ENCODE measurements at regions not wholly inside any gene's neighbourhood (a gene's known extent, or its start where the extent isn't known, plus 50 kb on each side); places are given as distances from the start of the nearest gene placed in this dataset.

DNA sequence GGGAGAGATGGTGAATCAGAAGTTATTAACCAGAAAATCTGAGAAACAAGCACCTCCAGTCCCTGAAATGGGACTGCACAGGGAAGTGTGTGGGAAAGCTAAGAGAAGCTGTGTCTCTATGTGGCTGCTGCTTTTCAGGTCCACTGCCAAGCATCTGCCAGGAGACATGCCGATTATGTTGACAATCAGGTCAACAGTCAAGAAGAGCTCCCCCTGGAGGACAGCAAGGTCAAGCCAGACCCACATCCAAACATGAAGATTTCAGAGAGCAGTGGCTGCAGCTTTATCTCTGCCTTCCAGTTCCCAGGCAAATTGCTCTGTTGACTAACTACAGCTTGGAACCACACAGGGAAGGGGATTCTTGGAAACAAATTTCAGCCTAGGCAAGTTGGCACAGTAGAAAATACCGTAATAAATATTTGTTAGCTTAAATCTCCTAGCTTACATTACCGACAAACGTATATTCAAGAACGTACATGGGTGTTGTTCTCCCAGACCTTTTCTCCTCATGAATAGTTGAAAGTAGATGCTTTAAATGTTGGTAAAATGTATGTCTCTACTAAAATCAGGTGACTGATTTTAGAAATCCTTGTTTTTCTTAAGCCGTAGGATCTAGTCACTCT is 394.5 kb upstream of the RARB start:
- Mint-ChIP-seq H3K36me3 (no peaks in the 10 kb centered on the region), H3K9me3 (no peaks in the 10 kb centered on the region), H3K27ac (no peak overlapping the region), H3K27me3 (no peaks in the 10 kb centered on the region), H3K4me3 (no peak overlapping the region), H3K4me1 (no peaks in the 10 kb centered on the region)
- POLR2A ChIA-PET: no interaction called here
- DNase-seq (no peak), ATAC-seq (ENCODE audit: low read depth) (no peak)

DNA sequence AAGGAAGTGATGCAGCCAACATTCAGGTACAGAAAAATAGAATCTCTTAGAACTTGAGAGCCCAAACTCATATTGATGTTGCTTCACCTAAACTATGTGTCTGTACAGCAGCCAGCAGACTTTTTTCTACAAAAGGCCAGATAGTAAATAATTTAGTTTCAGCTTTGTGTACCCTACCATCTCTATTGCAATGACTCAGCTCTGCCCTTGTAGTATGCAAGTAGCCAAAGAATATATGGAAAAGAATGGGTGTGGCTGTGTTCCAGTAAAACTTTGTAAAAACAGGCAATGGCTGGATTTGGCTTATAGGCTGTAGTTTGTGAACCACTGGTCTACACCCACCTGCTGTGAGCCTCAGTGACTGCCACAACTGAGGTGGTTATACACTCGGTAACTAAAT is 392.5 kb upstream of the RARB start:
- H3K4me3 Mint-ChIP-seq: no peak overlapping the region
- DNase-seq (no peak), ATAC-seq (ENCODE audit: low read depth) (no peak)
- no peak overlapping the region for H3K27ac Mint-ChIP-seq
- no peaks in the 10 kb centered on the region for H3K27me3 Mint-ChIP-seq
- POLR2A ChIA-PET: no interaction called here
- no peaks in the 10 kb centered on the region for H3K36me3 Mint-ChIP-seq
- H3K9me3 Mint-ChIP-seq: no peaks in the 10 kb centered on the region
- H3K4me1 Mint-ChIP-seq: no peaks in the 10 kb centered on the region

DNA sequence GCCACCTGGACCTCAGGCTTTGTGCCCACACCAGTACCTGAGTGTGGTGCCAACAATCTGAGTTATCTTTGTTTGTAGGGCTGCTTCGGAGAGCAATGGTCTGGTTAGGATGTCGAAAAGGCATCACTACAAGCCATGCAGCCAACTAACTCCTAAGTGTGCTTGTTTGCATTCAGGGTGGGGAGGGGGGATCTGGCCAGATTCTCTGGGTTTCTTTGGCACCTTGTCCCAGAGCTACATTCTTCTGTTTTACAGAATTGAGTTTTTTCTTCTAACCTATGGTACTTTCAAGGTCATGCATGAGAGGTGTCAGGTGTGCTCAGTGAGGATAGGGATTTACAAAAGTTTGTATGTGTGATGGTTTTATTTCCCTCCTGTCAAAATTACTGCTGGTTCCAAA is 391.4 kb upstream of the RARB start:
- H3K36me3 Mint-ChIP-seq: no peaks in the 10 kb centered on the region

DNA sequence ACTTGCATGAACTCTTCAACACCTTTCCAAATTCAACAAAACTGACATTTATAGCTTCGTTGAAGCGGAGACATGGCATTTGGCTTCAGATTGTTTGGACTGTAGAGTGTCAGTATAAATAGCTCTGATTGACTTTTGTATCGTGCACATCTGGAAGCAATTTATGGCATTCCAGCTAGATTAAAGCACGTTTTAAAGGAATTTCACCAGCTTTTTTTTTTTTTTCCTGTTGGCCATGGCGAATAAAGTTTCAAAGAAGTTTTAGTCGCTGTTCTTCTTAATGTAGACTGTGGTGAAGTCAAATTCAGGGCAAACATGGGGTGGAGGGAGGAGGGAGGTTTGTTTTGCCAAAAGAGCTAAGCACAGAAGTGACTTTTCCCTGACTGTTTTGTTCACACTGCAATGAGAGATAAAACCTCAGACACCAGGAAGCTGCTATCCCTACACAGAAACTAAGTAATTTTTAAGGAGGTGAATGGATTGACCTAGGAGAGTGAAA is 391.0 kb upstream of the RARB start:
- DNase-seq (no peak), ATAC-seq (ENCODE audit: low read depth) (no peak)

More for the DNA sequence above, 391.4 kb upstream of the RARB start:
- Mint-ChIP-seq H3K27me3 (no peaks in the 10 kb centered on the region), H3K9me3 (no peaks in the 10 kb centered on the region), H3K4me3 (no peak overlapping the region), H3K27ac (no peak overlapping the region), H3K4me1 (no peaks in the 10 kb centered on the region)
- ATAC-seq (ENCODE audit: low read depth): no peak
- no peak for DNase-seq
- POLR2A ChIA-PET: no interaction called here

DNA sequence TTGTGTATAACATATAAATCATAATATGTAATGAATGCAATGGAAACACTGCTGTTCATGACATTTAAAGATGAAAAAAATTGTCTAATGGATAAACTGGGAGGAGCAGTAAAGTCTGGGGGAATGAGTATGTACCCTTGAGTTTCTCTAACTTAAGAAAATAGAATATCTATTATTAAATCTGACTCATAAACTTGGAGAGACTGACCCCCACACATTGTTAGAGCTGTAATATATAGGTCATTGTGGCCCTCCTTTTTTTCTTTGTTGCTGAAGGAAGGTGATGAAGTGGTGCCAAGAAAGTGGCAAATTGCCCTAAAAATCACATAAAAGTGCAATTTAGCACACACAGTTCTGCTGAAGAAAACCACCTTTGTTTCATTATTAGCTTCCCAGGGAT is 389.8 kb upstream of the RARB start:
- POLR2A ChIA-PET: no interaction called here
- no peaks in the 10 kb centered on the region for H3K36me3 Mint-ChIP-seq
- ATAC-seq (ENCODE audit: low read depth) (no peak), DNase-seq (no peak)
- no peak overlapping the region for H3K4me3 Mint-ChIP-seq
- no peak overlapping the region for H3K27ac Mint-ChIP-seq
- H3K4me1 Mint-ChIP-seq: no peaks in the 10 kb centered on the region
- no peaks in the 10 kb centered on the region for H3K27me3 Mint-ChIP-seq
- peaks cover 1% of the 10 kb centered on the region for H3K9me3 Mint-ChIP-seq

More for the DNA sequence above, 391.0 kb upstream of the RARB start:
- H3K27ac Mint-ChIP-seq: no peak overlapping the region
- H3K9me3 Mint-ChIP-seq: no peaks in the 10 kb centered on the region
- H3K36me3 Mint-ChIP-seq: no peaks in the 10 kb centered on the region
- POLR2A ChIA-PET: no interaction called here
- H3K4me3 Mint-ChIP-seq: no peak overlapping the region
- no peaks in the 10 kb centered on the region for H3K4me1 Mint-ChIP-seq
- no peaks in the 10 kb centered on the region for H3K27me3 Mint-ChIP-seq

DNA sequence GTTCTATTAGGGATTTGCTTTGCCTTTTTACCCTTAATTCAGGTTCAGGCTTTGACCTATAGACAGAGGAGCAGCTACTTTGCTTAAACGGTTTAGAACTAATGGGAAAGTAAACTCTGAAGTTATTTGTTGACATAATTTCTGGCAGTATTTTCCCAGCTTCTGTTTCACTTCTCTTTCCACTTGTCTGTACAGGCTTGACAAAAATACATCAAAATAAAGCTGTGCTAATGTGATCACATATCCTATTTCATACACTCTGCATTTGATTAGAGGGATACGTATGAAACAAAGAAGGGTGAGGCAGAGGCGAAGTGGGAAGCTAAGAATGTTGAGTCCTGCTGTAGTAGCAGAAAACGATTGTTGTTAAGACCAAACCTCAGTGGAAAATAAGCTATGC is 389.1 kb upstream of the RARB start:
- Mint-ChIP-seq H3K27me3 (no peaks in the 10 kb centered on the region), H3K4me1 (no peaks in the 10 kb centered on the region)

DNA sequence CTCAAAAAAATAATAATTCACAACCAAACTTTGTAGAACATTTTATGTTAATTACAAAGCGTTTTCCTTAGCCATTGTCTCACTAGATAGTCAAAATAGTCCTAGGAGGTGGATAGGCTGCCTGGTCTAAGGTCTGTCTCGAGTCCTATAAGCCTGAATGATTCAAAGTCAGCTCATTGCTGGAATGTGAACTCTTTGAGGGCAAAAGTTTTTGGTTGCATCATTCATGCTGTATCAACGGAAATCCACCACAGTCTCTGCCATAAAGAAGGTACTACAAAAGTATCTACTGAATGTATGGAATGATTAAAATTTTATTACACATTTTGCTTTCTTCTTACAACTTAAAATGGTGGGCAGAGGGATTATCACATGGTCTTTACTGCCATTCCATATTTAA is 387.3 kb upstream of the RARB start:
- POLR2A ChIA-PET: no interaction called here
- Mint-ChIP-seq H3K9me3 (peaks cover 3% of the 10 kb centered on the region), H3K4me3 (no peak overlapping the region), H3K4me1 (no peaks in the 10 kb centered on the region), H3K27ac (no peak overlapping the region), H3K27me3 (no peaks in the 10 kb centered on the region), H3K36me3 (no peaks in the 10 kb centered on the region)
- ATAC-seq (ENCODE audit: low read depth) (no peak), DNase-seq (no peak)

More for the DNA sequence above, 389.1 kb upstream of the RARB start:
- Mint-ChIP-seq H3K27ac (no peak overlapping the region), H3K36me3 (no peaks in the 10 kb centered on the region), H3K9me3 (peaks cover 1% of the 10 kb centered on the region), H3K4me3 (no peak overlapping the region)
- POLR2A ChIA-PET: no interaction called here
- DNase-seq: no peak
- ATAC-seq (ENCODE audit: low read depth): no peak

DNA sequence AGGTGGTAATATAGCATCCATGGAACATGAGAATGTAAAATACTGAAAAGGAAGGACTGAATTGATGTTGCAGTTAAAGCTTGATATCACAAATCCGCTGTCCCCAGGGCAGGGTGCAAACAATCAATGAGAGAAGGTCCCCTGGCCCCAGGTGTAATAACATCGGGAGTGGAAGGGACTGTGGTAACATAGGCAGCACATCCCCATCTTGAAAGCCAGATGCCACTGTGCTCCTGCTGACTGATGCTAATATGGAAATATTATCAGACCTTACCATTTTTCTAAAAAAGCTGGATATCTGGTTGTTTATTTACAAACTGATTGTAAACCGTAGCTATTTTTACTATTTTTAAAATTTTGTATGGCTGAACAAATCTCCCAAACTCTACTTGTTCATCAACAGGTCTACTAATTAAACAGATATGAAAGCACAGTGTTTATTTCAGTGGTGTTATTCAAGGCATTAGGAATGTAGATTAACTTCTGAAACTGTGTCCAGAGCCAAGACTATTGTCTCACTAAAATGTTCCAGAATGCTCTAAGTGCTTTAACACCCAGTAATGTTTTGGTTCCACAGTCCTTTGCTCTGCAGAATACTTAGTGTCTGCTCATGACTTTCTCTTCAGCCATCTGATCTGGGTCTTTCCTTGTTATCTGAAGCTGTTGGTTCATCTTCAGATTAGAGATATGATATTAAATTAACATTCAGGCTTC is 386.0 kb upstream of the RARB start:
- DNase-seq: no peak
- Mint-ChIP-seq H3K27ac (no peak overlapping the region), H3K27me3 (no peaks in the 10 kb centered on the region), H3K4me1 (no peaks in the 10 kb centered on the region), H3K9me3 (peaks cover 3% of the 10 kb centered on the region), H3K36me3 (no peaks in the 10 kb centered on the region), H3K4me3 (no peak overlapping the region)
- ATAC-seq (ENCODE audit: low read depth): no peak
- POLR2A ChIA-PET: no interaction called here

DNA sequence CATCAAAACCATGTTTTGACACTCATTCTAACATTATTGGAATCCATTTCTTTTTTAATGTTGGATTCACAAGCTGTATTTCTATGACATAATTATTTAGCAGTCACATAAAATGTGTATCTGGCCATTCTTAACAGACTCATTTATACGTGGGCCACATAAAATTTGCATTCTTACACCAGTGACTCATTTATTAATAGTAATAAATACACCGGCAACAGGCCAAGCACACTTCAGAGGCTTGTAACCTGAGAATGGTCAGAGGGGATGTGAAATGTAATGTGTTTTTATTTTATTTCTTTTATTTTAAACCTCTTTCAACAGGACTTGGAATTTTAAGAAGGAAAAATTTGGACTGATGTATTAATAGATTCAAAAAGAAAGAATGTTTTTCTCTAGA is 384.9 kb upstream of the RARB start:
- Mint-ChIP-seq H3K36me3 (no peaks in the 10 kb centered on the region), H3K9me3 (peaks cover 3% of the 10 kb centered on the region), H3K4me3 (no peak overlapping the region), H3K4me1 (no peaks in the 10 kb centered on the region), H3K27me3 (no peaks in the 10 kb centered on the region), H3K27ac (no peak overlapping the region)
- DNase-seq: no peak
- ATAC-seq (ENCODE audit: low read depth): no peak
- POLR2A ChIA-PET: no interaction called here

DNA sequence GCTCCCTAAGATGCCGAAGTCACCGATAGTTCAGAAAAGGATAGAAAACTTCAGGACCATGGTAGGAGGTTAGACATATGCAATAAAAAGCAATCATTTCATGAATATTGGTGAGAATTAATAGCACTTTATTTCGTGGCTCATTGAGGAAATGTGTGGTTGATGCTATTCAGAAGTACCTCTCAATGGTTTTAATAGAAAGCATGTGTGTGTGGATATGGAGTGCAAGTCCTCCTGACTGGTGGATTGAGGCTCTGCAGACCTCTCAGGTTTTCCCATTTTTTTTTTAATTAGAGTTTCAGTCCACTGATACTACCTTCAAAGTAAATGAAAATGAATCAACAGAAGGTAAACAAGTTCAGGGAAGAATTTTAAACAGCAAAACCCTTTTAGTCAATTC is 384.3 kb upstream of the RARB start:
- ATAC-seq (ENCODE audit: low read depth) (no peak), DNase-seq (no peak)
- POLR2A ChIA-PET: no interaction called here
- Mint-ChIP-seq H3K9me3 (peaks cover 3% of the 10 kb centered on the region), H3K4me3 (no peak overlapping the region), H3K4me1 (no peaks in the 10 kb centered on the region), H3K27me3 (no peaks in the 10 kb centered on the region), H3K27ac (no peak overlapping the region), H3K36me3 (no peaks in the 10 kb centered on the region)

DNA sequence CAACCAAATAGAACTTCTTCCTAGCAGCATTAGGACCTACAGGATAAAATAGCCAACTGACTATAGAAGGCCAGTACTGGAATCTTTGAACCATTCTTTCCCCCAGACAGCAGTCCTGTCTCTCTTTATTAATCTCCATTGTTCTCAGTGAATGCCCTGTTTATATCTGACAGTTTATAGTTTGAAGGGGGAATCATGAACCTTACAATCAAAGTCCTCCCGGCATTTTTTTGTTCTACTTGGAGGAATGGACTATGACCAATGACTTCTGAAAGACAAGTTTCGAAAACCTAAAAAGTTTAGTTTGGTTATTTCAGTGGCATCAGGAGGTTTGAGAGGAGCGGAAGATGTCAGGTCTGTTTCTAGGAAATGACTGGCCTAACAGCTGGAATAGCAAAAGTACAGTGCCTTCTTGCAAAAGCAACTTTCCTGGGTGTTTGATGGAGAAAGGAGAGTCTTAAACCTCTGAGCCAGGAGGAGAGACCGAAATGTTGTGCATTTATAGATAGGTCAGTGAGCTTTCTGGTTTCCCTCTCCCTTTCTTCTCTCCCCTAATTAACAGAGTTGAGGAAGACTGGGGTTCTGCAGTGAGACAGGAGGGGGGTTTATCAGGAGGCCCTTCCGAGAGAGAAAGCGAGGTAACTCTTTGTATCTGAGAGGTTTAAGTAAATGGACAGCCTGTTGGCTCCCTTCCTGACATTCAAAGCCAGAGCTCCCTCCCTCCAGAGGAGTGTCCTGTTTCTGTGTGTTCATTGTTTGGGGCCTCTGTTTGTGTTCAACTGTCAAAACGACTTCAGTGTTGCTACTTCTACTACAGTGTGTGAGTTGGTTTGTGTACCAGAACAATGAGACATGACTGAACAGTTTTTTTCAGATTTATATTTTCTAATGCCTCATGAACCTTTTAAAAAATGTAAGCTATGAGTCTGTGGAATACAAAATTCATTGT is 383.0 kb upstream of the RARB start:
- Mint-ChIP-seq H3K9me3 (peaks cover 4% of the 10 kb centered on the region), H3K4me1 (no peaks in the 10 kb centered on the region), H3K27me3 (no peaks in the 10 kb centered on the region), H3K4me3 (no peak overlapping the region), H3K27ac (no peak overlapping the region), H3K36me3 (no peaks in the 10 kb centered on the region)
- POLR2A ChIA-PET: no interaction called here
- ATAC-seq (ENCODE audit: low read depth): no peak
- DNase-seq: no peak

DNA sequence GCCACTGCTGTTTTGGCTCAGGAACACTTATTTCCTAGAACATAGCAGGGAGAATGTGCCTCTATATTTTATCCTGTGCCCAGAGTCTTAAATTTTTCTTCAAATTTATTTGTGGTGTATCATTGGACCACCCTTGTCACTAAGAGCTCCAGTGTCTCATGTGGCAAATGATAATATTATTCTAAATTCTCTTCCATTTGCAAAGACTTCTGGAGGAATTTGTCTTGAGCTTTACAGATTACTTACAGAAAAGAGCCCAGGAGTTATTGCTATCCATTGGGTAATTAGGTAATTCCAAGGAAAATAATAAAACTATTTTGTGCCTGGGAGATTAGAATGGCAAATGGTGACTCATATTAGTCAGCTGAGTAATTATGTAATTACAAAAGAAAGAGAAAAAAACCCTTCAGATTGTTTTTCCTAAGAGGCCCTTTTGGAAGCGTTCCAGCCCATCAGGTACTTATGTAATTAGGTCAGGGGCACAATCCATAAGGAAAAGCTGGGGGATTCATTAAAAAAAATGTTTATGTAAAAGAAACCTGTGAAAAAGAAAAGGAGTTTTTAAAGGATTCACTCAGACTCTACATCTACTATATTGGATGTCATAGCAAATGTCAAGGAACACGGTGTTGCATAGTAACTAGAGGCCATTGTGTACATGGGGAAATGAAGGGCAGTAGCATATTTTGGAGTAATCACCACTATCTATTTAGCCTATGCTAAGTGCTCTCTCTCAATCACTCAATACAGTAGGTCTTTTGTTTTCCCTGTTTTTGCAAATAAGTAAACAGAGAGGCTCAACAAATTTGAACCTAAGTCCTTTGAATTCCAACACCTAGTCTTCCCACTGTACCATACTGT is 380.9 kb upstream of the RARB start:
- DNase-seq (no peak), ATAC-seq (ENCODE audit: low read depth) (no peak)
- no peaks in the 10 kb centered on the region for H3K36me3 Mint-ChIP-seq
- peaks cover 4% of the 10 kb centered on the region for H3K9me3 Mint-ChIP-seq
- H3K4me1 Mint-ChIP-seq: no peaks in the 10 kb centered on the region
- no peak overlapping the region for H3K27ac Mint-ChIP-seq
- POLR2A ChIA-PET: no interaction called here
- no peaks in the 10 kb centered on the region for H3K27me3 Mint-ChIP-seq
- no peak overlapping the region for H3K4me3 Mint-ChIP-seq

DNA sequence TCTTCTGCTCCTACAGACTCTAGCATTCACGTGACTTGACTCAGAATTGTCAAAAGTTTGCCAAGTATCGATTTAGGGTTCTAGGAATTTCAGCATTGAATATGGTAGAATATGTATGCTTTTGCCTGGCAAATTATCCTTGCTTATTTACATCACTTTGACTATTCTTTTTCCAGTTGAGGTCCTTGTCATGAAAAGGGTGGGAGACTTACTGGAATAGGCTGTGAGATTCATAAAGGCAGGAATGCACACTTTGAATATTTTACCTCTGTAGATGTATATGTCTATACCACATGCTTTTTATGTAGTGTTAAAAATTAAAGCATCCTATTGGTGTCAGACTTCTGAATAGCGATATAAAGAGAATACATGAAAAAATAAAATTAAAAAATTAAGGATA is 378.8 kb upstream of the RARB start:
- no peak for ATAC-seq (ENCODE audit: low read depth)
- no peak overlapping the region for H3K27ac Mint-ChIP-seq
- H3K4me1 Mint-ChIP-seq: no peaks in the 10 kb centered on the region
- no peak for DNase-seq
- H3K4me3 Mint-ChIP-seq: no peak overlapping the region
- H3K27me3 Mint-ChIP-seq: no peaks in the 10 kb centered on the region
- no peaks in the 10 kb centered on the region for H3K36me3 Mint-ChIP-seq
- peaks cover 3% of the 10 kb centered on the region for H3K9me3 Mint-ChIP-seq
- POLR2A ChIA-PET: no interaction called here
